ENCODE measurements at regions not wholly inside any gene's neighbourhood (a gene's known extent, or its start where the extent isn't known, plus 50 kb on each side); places are given as distances from the start of the nearest gene placed in this dataset.

- DNase-seq = peak in 1 of 3 donors; percentile 32
These were observed 97.6 kb downstream of the LYZL2 start for GRCh38 chr10:30531751-30532530.

DNA sequence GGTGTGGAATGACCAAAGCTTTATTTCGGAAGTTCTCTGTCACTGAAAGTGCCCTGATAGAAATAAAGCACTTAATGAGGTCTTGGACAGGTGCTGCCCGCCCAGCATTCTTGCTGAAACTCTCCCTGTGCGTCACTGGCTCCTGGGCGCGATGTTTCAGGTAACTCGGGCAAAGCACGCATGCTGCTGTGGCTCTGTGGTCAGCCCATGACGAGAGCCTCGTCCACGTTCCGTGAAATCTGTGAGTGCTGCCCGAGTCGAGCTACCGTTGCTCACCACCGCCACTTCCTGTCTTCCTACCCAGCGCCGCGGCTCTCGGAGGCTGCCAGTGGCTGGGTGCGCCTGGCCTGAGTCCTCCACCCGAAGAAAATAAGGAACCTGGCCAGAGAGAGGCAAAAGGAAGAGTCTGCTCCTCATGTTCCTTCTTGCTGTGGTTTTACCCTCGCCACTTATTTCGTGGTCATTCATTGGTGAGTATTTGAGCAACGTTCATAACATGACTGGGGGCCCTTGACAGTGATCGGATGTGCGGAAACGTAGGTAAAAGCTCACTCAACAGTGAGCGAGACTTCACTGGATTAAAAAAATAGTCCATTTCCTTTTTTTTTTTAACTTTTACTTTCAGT is 95.5 kb downstream of the MAP3K8 start:
- peak; percentile 92 to 94 (median 93) for DNase-seq

- DNase-seq = no peak
These were observed 94.4 kb downstream of the MAP3K8 start for GRCh38 chr10:30528429-30528786.

- no peak for DNase-seq
These were observed 93.8 kb downstream of the MAP3K8 start for GRCh38 chr10:30527623-30528428.

GRCh38 chr10:30522661-30523078 is 88.7 kb downstream of the MAP3K8 start:
- peak in 2 of 3 donors; percentile 33 to 38 for DNase-seq

DNA sequence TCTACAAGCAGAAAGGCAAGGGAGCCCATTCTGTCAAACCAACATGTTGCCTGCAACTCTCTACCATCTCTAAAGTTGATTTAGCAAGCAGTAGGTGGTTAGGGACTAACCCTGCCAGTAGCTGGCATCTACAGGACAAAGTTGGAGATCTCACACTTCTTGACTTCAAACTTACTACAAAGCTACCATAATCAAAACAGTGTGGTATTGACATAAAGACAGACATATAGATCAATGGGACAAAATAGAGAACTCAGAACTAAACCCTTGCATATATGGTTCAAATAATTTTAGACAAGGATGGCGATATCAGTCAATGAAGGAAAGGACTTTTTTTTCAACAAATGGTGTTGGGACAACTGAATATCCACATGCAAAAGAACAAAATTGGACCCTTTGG is 84.9 kb downstream of the MAP3K8 start:
- no peak for DNase-seq

Measured in suppressor macrophage treated with lipopolysaccharide for 1 hour (primary cell).